ENCODE measurements at regions not wholly inside any gene's neighbourhood (a gene's known extent, or its start where the extent isn't known, plus 50 kb on each side); places are given as distances from the start of the nearest gene placed in this dataset.

GRCh38 chr14:34227834-34228649 lies 234.0 kb downstream of the SPTSSA start:
- Mint-ChIP-seq H3K27me3 (peaks cover 24% of the 10 kb centered on the region), H3K4me3 (no peak overlapping the region), H3K4me1 (peaks cover 7% of the 10 kb centered on the region), H3K27ac (no peak overlapping the region), H3K9me3 (no peaks in the 10 kb centered on the region)
- peak; percentile 92 for ATAC-seq
- DNase-seq = peak; percentile 47 to 60

DNA sequence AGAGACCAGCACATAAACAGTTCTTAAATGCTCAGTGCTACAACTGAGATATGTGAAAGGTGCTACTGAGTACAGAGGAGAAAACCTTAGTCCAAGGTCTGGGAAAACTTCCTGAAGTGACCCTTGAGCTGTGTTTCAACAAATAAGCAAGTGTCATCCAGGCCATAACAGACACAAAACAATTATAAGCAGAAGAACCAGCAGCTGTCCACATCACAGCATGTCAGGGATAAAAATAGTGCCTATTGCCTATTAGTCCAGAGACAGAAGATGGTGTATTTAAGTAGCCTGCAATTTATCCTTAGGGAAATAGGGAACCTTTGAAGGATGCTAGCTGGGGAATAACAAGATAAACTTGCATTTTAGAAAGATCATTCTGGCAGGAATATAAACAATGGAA lies 237.8 kb downstream of the SPTSSA start:
- H3K9me3 Mint-ChIP-seq = no peaks in the 10 kb centered on the region
- peaks cover 24% of the 10 kb centered on the region for H3K27me3 Mint-ChIP-seq
- ATAC-seq (no peak), DNase-seq (no peak)
- H3K4me1 Mint-ChIP-seq = peaks cover 16% of the 10 kb centered on the region
- no peak overlapping the region for H3K27ac Mint-ChIP-seq
- H3K4me3 Mint-ChIP-seq = no peak overlapping the region

DNA sequence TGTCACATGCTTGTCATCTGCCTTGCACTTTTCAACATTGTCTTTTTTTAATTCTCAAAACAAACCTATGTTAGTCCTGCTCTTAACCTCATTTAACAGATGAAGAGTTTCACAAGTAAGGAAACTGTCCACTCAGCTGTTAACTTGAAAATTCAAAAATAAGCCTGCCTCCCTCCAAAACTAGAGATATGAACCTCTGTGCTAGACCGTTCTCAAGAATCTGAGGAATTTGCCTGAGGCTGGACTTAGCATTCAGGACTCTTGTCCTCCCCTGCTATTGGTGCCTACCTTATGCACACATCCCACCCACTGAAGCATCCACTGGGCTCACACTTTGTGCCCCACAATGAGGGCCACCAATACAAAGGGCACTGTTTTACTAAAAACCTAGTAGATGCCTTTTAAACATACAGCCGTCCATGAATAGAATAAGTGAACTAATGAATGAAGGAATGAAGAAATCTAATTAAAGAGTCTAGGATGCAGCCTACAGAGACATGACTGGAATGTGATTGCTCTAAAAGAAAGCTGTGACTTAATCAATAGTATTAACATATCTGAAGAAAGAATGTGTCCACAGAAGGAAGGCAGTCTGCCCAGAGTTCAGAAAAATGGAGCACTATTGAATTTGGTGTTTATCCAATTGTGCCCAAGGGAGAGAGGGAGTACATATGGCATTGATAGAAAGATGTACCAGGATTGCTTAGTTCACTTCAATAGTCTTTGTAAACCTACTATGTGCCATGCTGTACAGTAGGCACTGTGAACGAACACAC lies 238.5 kb downstream of the SPTSSA start:
- H3K4me3 Mint-ChIP-seq = no peak overlapping the region
- H3K4me1 Mint-ChIP-seq = peaks cover 16% of the 10 kb centered on the region

DNA sequence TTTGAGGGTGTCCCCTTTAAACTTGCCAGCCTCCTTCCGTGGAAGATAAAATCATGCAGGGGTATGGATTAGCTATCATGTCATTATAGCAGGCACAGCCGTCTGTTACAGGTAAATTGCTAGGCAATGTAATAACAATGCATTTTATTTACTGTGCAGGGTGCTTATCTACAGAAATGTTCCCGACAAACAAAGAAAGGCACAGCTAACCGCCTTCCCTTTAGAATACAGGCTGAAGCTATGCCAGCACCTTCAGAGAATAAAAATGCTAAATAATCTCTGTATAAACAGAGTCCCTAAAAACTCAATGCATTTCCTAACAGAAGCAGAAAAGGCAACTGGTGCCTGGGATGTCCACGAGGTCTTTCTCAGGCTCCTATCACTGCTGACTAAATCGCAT lies 239.2 kb downstream of the SPTSSA start:
- DNase-seq (no peak), ATAC-seq (no peak)
- H3K27me3 Mint-ChIP-seq = peaks cover 18% of the 10 kb centered on the region
- peaks cover 11% of the 10 kb centered on the region for H3K4me1 Mint-ChIP-seq
- H3K4me3 Mint-ChIP-seq = no peak overlapping the region
- no peak overlapping the region for H3K27ac Mint-ChIP-seq
- H3K9me3 Mint-ChIP-seq = no peaks in the 10 kb centered on the region

More for the DNA sequence above, 238.5 kb downstream of the SPTSSA start:
- Mint-ChIP-seq H3K9me3 (no peaks in the 10 kb centered on the region), H3K27me3 (peaks cover 24% of the 10 kb centered on the region), H3K27ac (no peak overlapping the region)
- no peak for DNase-seq
- no peak for ATAC-seq

DNA sequence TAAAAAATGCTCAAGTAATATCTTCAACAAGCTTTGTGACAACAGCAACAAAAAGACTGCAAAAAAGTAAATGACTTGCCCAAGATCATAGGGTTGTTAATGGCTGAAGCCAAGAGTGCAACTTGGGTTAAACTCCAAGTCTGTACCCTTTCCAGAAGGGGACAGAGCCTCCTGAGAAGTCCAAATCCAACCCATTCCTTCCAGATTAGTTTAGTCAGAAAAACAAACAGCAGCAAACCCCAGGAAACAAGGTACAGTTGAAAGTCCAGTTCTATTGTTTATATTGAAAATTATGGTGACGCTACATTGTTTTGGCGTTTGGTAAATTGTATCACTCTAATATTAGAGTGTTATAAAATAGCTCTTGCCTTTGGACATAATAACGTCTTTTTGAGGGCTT lies 239.9 kb downstream of the SPTSSA start:
- DNase-seq (no peak), ATAC-seq (no peak)
- Mint-ChIP-seq H3K9me3 (no peaks in the 10 kb centered on the region), H3K27ac (no peak overlapping the region), H3K4me1 (peaks cover 9% of the 10 kb centered on the region), H3K27me3 (peaks cover 12% of the 10 kb centered on the region), H3K4me3 (no peak overlapping the region)

DNA sequence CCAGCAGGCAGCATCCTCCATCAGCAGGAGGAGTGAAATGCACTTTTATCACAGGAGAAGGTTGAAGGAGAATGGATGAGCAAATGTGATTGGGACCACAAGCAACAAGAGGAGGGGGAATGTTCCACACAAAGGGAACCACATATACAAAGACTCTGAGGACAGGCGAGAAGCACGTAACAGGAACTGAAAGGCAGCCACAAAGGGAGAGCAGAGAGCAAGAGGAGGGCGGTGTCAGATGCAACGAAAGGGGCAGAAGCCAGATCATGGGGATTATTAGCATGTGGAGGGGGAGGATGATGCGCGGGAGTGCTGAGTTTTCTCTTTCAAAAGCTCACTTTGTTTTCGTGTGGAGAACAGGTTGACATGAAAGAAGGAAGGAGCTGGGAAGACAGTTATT lies 241.1 kb downstream of the SPTSSA start:
- Mint-ChIP-seq H3K4me1 (peaks cover 9% of the 10 kb centered on the region), H3K9me3 (no peaks in the 10 kb centered on the region), H3K27ac (peak overlapping the region in 1 of 2 donors; percentile 25), H3K27me3 (peaks cover 7% of the 10 kb centered on the region), H3K4me3 (peak overlapping the region in 1 of 2 donors; percentile 1)
- ATAC-seq = peak; percentile 49
- DNase-seq = no peak

- H3K4me1 Mint-ChIP-seq = peaks cover 9% of the 10 kb centered on the region
- H3K9me3 Mint-ChIP-seq = no peaks in the 10 kb centered on the region
- no peak overlapping the region for H3K27ac Mint-ChIP-seq
- DNase-seq (no peak), ATAC-seq (no peak)
- no peak overlapping the region for H3K4me3 Mint-ChIP-seq
- peaks cover 7% of the 10 kb centered on the region for H3K27me3 Mint-ChIP-seq
These were observed 241.7 kb downstream of the SPTSSA start for GRCh38 chr14:34220378-34220706.

DNA sequence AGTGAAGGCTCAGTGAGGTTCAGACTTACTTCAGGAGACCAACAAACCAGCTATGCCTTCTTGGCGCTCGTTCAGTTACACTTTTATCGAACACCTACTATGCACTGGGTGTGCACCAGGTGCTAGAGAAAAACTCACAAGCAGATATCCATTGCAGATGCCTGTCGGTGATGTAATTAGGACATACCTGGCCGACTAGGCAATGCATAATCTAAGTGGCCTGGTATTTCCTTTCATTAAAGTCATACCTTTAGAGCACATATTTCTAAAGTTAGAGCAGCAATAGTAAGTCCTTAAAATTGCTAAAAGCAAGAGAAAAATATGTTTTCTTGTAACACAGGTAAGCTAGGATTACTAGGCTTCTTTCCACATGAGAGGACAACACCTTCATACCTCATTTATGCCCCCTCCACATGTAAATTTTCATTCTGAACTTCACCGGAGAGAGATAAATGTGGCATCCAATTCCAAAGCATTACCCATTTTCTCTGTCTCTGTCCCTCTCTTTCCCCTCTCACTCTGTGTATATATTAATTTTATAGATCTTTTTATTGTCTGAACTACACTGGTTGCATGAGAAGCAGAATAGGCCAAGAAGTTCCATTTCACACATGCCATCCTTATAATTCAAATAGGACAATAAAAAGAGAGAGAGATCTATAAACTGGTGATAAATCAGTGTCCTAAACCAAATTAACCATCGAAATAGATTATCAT lies 242.2 kb downstream of the SPTSSA start:
- DNase-seq (no peak), ATAC-seq (no peak)
- Mint-ChIP-seq H3K27me3 (peaks cover 7% of the 10 kb centered on the region), H3K4me1 (peaks cover 9% of the 10 kb centered on the region), H3K4me3 (no peak overlapping the region), H3K9me3 (no peaks in the 10 kb centered on the region), H3K27ac (no peak overlapping the region)

GRCh38 chr14:34218881-34219280 lies 243.2 kb downstream of the SPTSSA start:
- DNase-seq = no peak
- no peak overlapping the region for H3K4me3 Mint-ChIP-seq
- peaks cover 9% of the 10 kb centered on the region for H3K4me1 Mint-ChIP-seq
- peaks cover 13% of the 10 kb centered on the region for H3K27me3 Mint-ChIP-seq
- H3K27ac Mint-ChIP-seq = no peak overlapping the region
- no peaks in the 10 kb centered on the region for H3K9me3 Mint-ChIP-seq
- no peak for ATAC-seq

- no peak overlapping the region for H3K4me3 Mint-ChIP-seq
- DNase-seq (no peak), ATAC-seq (no peak)
- H3K27me3 Mint-ChIP-seq = peaks cover 18% of the 10 kb centered on the region
- no peak overlapping the region for H3K27ac Mint-ChIP-seq
- no peaks in the 10 kb centered on the region for H3K9me3 Mint-ChIP-seq
- H3K4me1 Mint-ChIP-seq = peaks cover 21% of the 10 kb centered on the region
These were observed 247.1 kb downstream of the SPTSSA start for GRCh38 chr14:34214961-34215360.

- Mint-ChIP-seq H3K4me3 (no peak overlapping the region), H3K27ac (no peak overlapping the region), H3K27me3 (peaks cover 25% of the 10 kb centered on the region), H3K4me1 (peaks cover 21% of the 10 kb centered on the region), H3K9me3 (no peaks in the 10 kb centered on the region)
- DNase-seq (no peak), ATAC-seq (no peak)
These were observed 248.7 kb downstream of the SPTSSA start for GRCh38 chr14:34213332-34213731.

GRCh38 chr14:34212172-34212929 lies 249.7 kb downstream of the SPTSSA start:
- Mint-ChIP-seq H3K27me3 (peaks cover 35% of the 10 kb centered on the region), H3K27ac (peak overlapping the region; percentile 20 to 23), H3K9me3 (peaks cover 0 to 5% of the 10 kb centered on the region in 2 donors), H3K4me3 (peak overlapping the region; percentile 5 to 21), H3K4me1 (peaks cover 21% of the 10 kb centered on the region)
- DNase-seq (no peak), ATAC-seq (peak; percentile 66)

- H3K9me3 Mint-ChIP-seq = peaks cover 0 to 6% of the 10 kb centered on the region in 2 donors
- peaks cover 35% of the 10 kb centered on the region for H3K27me3 Mint-ChIP-seq
- ATAC-seq (peak; percentile 82), DNase-seq (no peak)
- peaks cover 21% of the 10 kb centered on the region for H3K4me1 Mint-ChIP-seq
- H3K4me3 Mint-ChIP-seq = peak overlapping the region; percentile 5 to 21
- H3K27ac Mint-ChIP-seq = no peak overlapping the region
These were observed 250.3 kb downstream of the SPTSSA start for GRCh38 chr14:34211732-34212131.

- H3K9me3 Mint-ChIP-seq = peaks cover 13 to 29% of the 10 kb centered on the region in 2 donors
- H3K4me1 Mint-ChIP-seq = peaks cover 21% of the 10 kb centered on the region
- H3K27ac Mint-ChIP-seq = no peak overlapping the region
- H3K27me3 Mint-ChIP-seq = peaks cover 26% of the 10 kb centered on the region
- no peak overlapping the region for H3K4me3 Mint-ChIP-seq
- ATAC-seq = no peak
- no peak for DNase-seq
These were observed 253.5 kb downstream of the SPTSSA start for GRCh38 chr14:34208532-34208931.

DNA sequence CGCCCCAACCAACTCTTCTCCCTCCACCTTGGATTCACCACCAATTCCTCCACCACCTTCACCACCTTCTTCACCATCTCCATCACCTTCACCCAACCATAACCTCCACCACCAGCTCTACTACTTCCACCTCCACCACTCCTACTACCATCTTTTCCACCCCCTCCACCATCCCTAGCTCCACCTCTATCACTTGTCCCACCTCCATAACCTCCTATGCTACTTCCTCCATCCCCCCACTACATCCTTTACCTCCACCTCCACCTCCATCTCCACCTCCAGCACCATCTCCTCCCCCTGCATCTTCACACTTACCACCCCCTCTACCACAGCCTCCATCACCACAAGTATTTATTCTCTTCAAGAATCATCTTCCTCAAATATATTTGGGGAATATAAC lies 254.9 kb upstream of the EGLN3 start:
- H3K27me3 Mint-ChIP-seq = peaks cover 17% of the 10 kb centered on the region
- H3K4me3 Mint-ChIP-seq = no peak overlapping the region
- peaks cover 13 to 29% of the 10 kb centered on the region in 2 donors for H3K9me3 Mint-ChIP-seq
- ATAC-seq = no peak
- peaks cover 6% of the 10 kb centered on the region for H3K4me1 Mint-ChIP-seq
- H3K27ac Mint-ChIP-seq = no peak overlapping the region
- DNase-seq = no peak
